T-cell (primary cell): ENCODE measurements at regions not wholly inside any gene's neighbourhood (a gene's known extent, or its start where the extent isn't known, plus 50 kb on each side); places are given as distances from the start of the nearest gene placed in this dataset.

Experiments used
- ATAC-seq, 4 experiments: fragments of 200-7000 bp in 3 of 4; fragments of 150-1000 bp in 1 of 4; cut with Tn5 transposase; replicated peaks in 1 of 4; 1 replicate in 3 of 4; 2 replicates in 1 of 4; pipeline ENCODE4 v1.10.0; 2021; ENCODE audit warnings: moderate library complexity in 3 of 4, mild to moderate bottlenecking in 2 of 4, moderate number of reproducible peaks in 1 of 4
- CTCF ChIA-PET, 2 donors: fragments of 300-600 bp; sonication (Branson Sonifier 250); formaldehyde crosslinking; loops; one replicate each; lab custom pipeline; 2022; ENCODE audit warnings: antibody characterized with exemption in 2 of 2; lab: Charles Lee
- POLR2A ChIA-PET, 2 donors: fragments of 300-600 bp; sonication (Branson Sonifier 250); formaldehyde crosslinking; loops; one replicate each; lab custom pipeline; 2022; ENCODE audit warnings: antibody characterized with exemption in 2 of 2; lab: Charles Lee
- DNase-seq, 35 experiments: peaks; one replicate each; pipeline versions ENCODE4 v3.0.0 to v3.0.0-alpha.2; 2013 to 2023
- H3K27ac ChIP-seq: one replicate; pipeline ENCODE4 v1.5.1; 2013; ENCODE audit warnings: low read length
- H3K27me3 ChIP-seq, 2 experiments: replicated peaks in 1 of 2; 1 replicate in 1 of 2; 2 replicates in 1 of 2; pipeline versions ENCODE4 v1.6.1 to v1.7.0; 2013; ENCODE audit warnings: low read length in 1 of 2, mixed read lengths in 1 of 2; ENCODE audit not compliant: control insufficient read depth in 2 of 2, insufficient read depth in 2 of 2; ENCODE audit errors: extremely low read depth in 1 of 2
- H3K36me3 ChIP-seq, 2 donors: 1 replicate in 1 of 2; 2 replicates in 1 of 2; pipeline versions ENCODE4 v1.6.1 to v1.7.0; 2013; ENCODE audit warnings: low read length in 1 of 2; ENCODE audit not compliant: control insufficient read depth in 2 of 2, insufficient read depth in 1 of 2; ENCODE audit errors: extremely low read depth in 1 of 2
- H3K4me1 ChIP-seq, 2 experiments: 1 replicate in 1 of 2; 2 replicates in 1 of 2; pipeline versions ENCODE4 v1.6.1 to v1.7.0; 2013; ENCODE audit warnings: low read length in 2 of 2, mixed read lengths in 1 of 2; ENCODE audit not compliant: insufficient read depth in 2 of 2, control insufficient read depth in 1 of 2; ENCODE audit errors: extremely low read depth in 1 of 2
- H3K4me3 ChIP-seq, 2 donors: 1 replicate in 1 of 2; 2 replicates in 1 of 2; pipeline versions ENCODE4 v1.5.1 to v1.7.0; 2013; ENCODE audit warnings: mild to moderate bottlenecking in 2 of 2, low read length in 1 of 2, moderate library complexity in 1 of 2; ENCODE audit not compliant: control insufficient read depth in 1 of 2; ENCODE audit errors: extremely low read depth in 1 of 2
- H3K9me3 ChIP-seq: 2 replicates; pipeline ENCODE4 v1.7.0; 2013
- H3K27ac Mint-ChIP-seq, 2 donors: one replicate each; pipeline ENCODE4 v1.8.0; 2020 to 2021; ENCODE audit warnings: mild to moderate bottlenecking in 2 of 2, mixed read lengths in 2 of 2
- H3K27me3 Mint-ChIP-seq, 2 donors: one replicate each; pipeline ENCODE4 v1.8.0; 2021 to 2022; ENCODE audit warnings: mixed read lengths in 2 of 2
- H3K36me3 Mint-ChIP-seq: one replicate; pipeline ENCODE4 v1.8.0; 2021; ENCODE audit warnings: mixed read lengths
- H3K4me1 Mint-ChIP-seq, 3 donors: one replicate each; pipeline ENCODE4 v1.8.0; 2020 to 2022; ENCODE audit warnings: mixed read lengths in 3 of 3, mild to moderate bottlenecking in 1 of 3
- H3K4me3 Mint-ChIP-seq, 3 donors: one replicate each; pipeline ENCODE4 v1.8.0; 2020 to 2022; ENCODE audit warnings: mild to moderate bottlenecking in 3 of 3, mixed read lengths in 3 of 3, moderate library complexity in 3 of 3
- H3K9me3 Mint-ChIP-seq, 3 donors: one replicate each; pipeline ENCODE4 v1.8.0; 2020 to 2022; ENCODE audit warnings: mixed read lengths in 3 of 3
- WGBS: methylation state at CpG from one replicate; pipeline ENCODE4 v1.1.5; 2013; ENCODE audit warnings: missing lambda C conversion rate; ENCODE audit not compliant: insufficient coverage; 5-methylcytosine and 5-hydroxymethylcytosine counted together

DNA sequence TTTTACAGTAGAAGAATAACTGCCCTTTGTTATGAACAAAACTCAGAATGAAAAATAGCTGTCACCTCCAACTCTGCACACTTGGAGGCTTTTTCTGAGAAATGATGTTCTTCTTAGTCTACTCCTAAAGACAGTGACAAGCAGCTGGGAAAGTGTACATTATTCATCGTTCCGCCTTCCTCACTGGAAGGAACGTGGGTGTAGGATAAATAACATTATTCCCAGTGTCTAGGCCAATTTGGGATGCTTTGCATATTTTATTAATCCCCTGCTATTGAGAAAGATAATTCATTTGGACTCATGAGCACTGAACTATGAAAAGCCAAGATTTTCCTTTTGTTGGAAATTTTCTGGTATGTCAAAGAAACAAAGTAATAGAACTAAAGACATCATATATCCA, 87.8 kb downstream of the VCX2 start:
- ChIA-PET CTCF (no interaction called here), POLR2A (no interaction called here)
- Histone ChIP-seq H3K4me1 (no peaks in the 10 kb centered on the region), H3K36me3 (no peaks in the 10 kb centered on the region), H3K27ac (no peak overlapping the region), H3K9me3 (no peaks in the 10 kb centered on the region), H3K27me3 (no peaks in the 10 kb centered on the region), H3K4me3 (no peak overlapping the region)
- Mint-ChIP-seq H3K27me3 (no peaks in the 10 kb centered on the region), H3K4me1 (no peaks in the 10 kb centered on the region), H3K4me3 (no peak overlapping the region), H3K9me3 (no peaks in the 10 kb centered on the region), H3K27ac (no peak overlapping the region), H3K36me3 (no peaks in the 10 kb centered on the region)
- ATAC-seq (no peak), DNase-seq (no peak)
- WGBS, result no CpG with 5 or more reads among the region's 3 CpGs

DNA sequence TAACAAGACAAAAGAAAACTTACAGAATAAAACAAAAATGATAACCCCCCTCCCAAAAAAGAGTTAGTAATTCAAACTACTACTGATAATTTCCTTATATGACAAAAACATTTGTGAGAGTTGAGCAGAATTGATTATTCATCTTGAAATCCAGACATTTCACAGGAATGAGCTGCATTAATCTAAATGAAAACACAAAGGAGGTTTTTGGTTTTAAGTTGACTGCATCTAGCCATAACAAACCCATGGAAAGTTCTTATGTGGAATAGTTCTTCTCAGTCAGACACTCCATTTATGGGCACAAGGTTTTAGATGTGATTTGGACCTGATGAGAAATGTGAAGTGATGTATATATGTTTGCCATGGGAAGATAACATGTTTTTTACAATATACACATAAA, 95.4 kb downstream of the VCX2 start:
- Mint-ChIP-seq H3K27ac (no peak overlapping the region), H3K9me3 (peaks cover 0 to 2% (median 0%) of the 10 kb centered on the region in 3 donors), H3K36me3 (no peaks in the 10 kb centered on the region), H3K4me3 (no peak overlapping the region), H3K27me3 (no peaks in the 10 kb centered on the region), H3K4me1 (no peaks in the 10 kb centered on the region)
- Histone ChIP-seq H3K27me3 (no peaks in the 10 kb centered on the region), H3K27ac (no peak overlapping the region), H3K4me3 (no peak overlapping the region), H3K36me3 (no peaks in the 10 kb centered on the region), H3K9me3 (no peaks in the 10 kb centered on the region), H3K4me1 (no peaks in the 10 kb centered on the region)
- CTCF ChIA-PET, result no interaction called here
- POLR2A ChIA-PET, result no interaction called here
- DNase-seq (no peak), ATAC-seq (no peak)

DNA sequence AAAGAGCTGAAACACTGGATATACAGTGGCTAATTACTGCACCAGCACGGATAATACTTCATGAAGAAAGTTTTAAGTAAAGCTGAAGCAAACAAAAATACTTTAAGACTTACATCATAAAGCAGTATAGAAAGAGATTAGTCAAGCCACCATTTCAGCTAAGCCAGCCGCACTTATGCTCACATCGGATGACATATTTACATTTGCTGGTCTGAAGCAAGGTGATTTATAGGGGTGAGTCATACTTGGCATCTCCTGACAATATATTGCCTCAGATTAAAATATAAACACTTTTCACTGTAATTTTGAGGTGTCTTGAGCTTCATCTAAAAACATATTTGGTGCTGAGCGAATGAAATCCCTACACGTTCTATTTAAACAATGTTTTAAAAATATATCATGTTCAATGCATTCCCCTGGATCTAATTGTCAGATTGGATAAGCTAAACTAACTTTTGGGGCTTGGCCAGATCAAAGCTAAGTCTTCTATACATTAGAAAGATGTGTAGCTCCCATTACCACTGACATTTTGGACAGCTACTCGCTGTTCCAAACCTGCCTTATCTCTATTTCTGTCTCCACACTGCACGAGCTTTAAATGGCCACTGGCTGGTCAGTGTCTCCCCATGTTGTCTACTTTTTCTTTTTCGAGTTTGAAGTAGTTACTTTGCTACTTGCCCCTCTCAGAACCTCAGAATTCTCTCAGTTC, 103.2 kb downstream of the VCX2 start:
- Mint-ChIP-seq H3K4me3 (no peak overlapping the region), H3K27me3 (no peaks in the 10 kb centered on the region), H3K9me3 (no peaks in the 10 kb centered on the region), H3K36me3 (no peaks in the 10 kb centered on the region), H3K4me1 (no peaks in the 10 kb centered on the region), H3K27ac (no peak overlapping the region)
- POLR2A ChIA-PET, result no interaction called here
- DNase-seq (no peak), ATAC-seq (no peak)
- Histone ChIP-seq H3K4me1 (no peaks in the 10 kb centered on the region), H3K36me3 (no peaks in the 10 kb centered on the region), H3K27ac (no peak overlapping the region), H3K27me3 (no peaks in the 10 kb centered on the region), H3K4me3 (no peak overlapping the region), H3K9me3 (no peaks in the 10 kb centered on the region)
- 60% methylated on average over 1 of the region's 8 CpGs for WGBS
- CTCF ChIA-PET, result no interaction called here

DNA sequence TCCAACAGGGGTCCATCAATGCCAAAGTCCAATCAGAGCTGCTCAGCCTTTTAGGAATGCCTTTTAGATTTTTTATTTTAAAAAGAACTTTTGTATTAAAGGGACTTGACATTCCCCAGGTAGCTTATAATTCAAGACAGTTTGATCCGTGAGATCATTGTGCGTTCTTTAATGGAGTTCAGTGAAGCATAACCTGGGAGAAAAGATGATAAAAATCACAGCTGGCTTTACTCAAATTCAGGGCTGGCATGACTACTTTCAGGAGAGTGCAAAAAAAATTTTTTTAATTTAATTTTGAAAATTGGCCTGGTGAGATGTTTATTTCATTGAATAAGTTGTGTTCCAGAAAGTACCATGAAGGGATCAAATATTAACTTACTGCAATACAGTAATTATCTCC, 118.2 kb downstream of the VCX2 start:
- no peaks in the 10 kb centered on the region for H3K27me3 ChIP-seq
- Mint-ChIP-seq H3K4me1 (no peaks in the 10 kb centered on the region), H3K27ac (no peak overlapping the region), H3K36me3 (no peaks in the 10 kb centered on the region), H3K9me3 (no peaks in the 10 kb centered on the region), H3K27me3 (no peaks in the 10 kb centered on the region), H3K4me3 (no peak overlapping the region)
- H3K27ac ChIP-seq, result no peak overlapping the region
- no peaks in the 10 kb centered on the region for H3K36me3 ChIP-seq
- DNase-seq (no peak), ATAC-seq (no peak)
- CTCF ChIA-PET, result no interaction called here
- H3K4me3 ChIP-seq, result no peak overlapping the region
- no CpG with 5 or more reads among the region's 2 CpGs for WGBS
- no peaks in the 10 kb centered on the region for H3K4me1 ChIP-seq
- POLR2A ChIA-PET, result no interaction called here
- H3K9me3 ChIP-seq, result no peaks in the 10 kb centered on the region

DNA sequence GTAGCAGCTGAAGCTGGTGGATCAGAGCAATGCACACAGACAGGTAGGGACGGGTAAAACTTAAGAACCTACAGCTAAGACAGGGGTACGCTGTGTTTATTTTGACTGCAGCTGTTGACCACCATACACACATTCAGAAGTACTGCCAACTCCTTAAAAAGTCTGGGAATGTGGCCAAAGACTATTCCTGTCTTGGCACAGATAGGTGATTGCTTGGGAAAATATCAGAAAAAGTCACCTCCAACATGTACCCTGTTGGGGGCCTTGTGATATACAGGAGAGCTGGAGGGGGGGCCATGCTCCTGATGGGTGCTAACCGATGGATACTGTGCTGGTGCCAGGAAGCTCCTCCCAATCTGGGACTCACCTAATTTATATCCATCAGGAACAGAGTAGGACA, 121.2 kb downstream of the VCX2 start:
- no peak for ATAC-seq

DNA sequence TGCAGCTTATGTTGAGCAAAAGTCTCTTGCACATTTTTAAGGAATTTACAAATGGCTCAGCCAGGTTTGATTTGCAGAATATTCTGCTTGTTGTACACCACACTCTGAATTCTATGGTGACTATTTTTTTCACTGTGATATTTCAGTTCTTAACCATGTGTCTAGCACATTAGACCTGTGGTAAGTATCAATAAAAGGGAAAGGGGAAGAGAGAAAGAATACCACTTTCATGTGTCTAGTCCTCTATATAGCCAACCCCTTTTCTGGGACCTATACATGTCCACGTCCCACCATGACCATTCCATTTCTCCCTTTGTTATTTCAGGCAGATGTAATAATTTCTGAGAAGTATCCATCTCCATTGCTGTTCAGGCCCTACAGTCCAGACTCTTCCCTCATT, 121.3 kb upstream of the PNPLA4 start:
- no peaks in the 10 kb centered on the region for H3K36me3 Mint-ChIP-seq
- H3K4me3 ChIP-seq, result no peak overlapping the region
- H3K27me3 ChIP-seq, result no peaks in the 10 kb centered on the region
- no peak overlapping the region for H3K27ac Mint-ChIP-seq
- H3K4me1 Mint-ChIP-seq, result no peaks in the 10 kb centered on the region
- no peak for DNase-seq
- no peaks in the 10 kb centered on the region for H3K4me1 ChIP-seq
- H3K4me3 Mint-ChIP-seq, result no peak overlapping the region
- no peak overlapping the region for H3K27ac ChIP-seq
- no peaks in the 10 kb centered on the region for H3K9me3 ChIP-seq
- POLR2A ChIA-PET, result no interaction called here
- no peaks in the 10 kb centered on the region for H3K36me3 ChIP-seq
- no peak for ATAC-seq
- H3K27me3 Mint-ChIP-seq, result no peaks in the 10 kb centered on the region
- no peaks in the 10 kb centered on the region for H3K9me3 Mint-ChIP-seq
- no CpG with 5 or more reads among the region's 1 CpG for WGBS
- CTCF ChIA-PET, result no interaction called here

More for the DNA sequence above, 121.2 kb downstream of the VCX2 start:
- no peak overlapping the region for H3K4me3 ChIP-seq
- no peak for DNase-seq
- Mint-ChIP-seq H3K27me3 (no peaks in the 10 kb centered on the region), H3K27ac (no peak overlapping the region), H3K4me1 (no peaks in the 10 kb centered on the region), H3K36me3 (no peaks in the 10 kb centered on the region), H3K4me3 (no peak overlapping the region), H3K9me3 (no peaks in the 10 kb centered on the region)
- H3K27ac ChIP-seq, result no peak overlapping the region
- no peaks in the 10 kb centered on the region for H3K27me3 ChIP-seq
- H3K36me3 ChIP-seq, result no peaks in the 10 kb centered on the region
- ChIA-PET POLR2A (no interaction called here), CTCF (no interaction called here)
- no CpG with 5 or more reads among the region's 3 CpGs for WGBS
- H3K4me1 ChIP-seq, result no peaks in the 10 kb centered on the region
- H3K9me3 ChIP-seq, result no peaks in the 10 kb centered on the region

DNA sequence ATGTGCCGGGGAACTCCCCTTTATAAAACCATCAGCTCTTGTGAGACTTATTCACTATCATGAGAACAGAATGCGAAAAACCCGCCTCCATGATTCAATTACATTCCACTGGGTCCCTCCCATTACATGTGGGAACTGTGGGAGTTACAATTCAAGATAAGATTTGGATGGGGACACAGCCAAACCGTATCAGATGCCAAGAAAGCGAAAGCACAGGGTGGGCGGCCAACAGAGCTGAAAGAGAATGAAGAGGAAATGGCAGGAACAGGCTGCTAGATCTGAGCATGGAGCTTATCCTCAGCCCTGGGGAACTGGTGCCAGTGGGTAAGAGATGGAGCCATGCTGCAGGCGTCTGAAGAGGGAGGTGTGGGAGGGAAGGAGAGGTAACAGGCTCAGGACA, 117.7 kb upstream of the PNPLA4 start:
- Mint-ChIP-seq H3K4me3 (no peak overlapping the region), H3K9me3 (no peaks in the 10 kb centered on the region), H3K27me3 (no peaks in the 10 kb centered on the region), H3K27ac (no peak overlapping the region), H3K36me3 (no peaks in the 10 kb centered on the region), H3K4me1 (no peaks in the 10 kb centered on the region)
- ChIA-PET CTCF (no interaction called here), POLR2A (no interaction called here)
- no peaks in the 10 kb centered on the region for H3K27me3 ChIP-seq
- no peaks in the 10 kb centered on the region for H3K4me1 ChIP-seq
- H3K9me3 ChIP-seq, result no peaks in the 10 kb centered on the region
- no peaks in the 10 kb centered on the region for H3K36me3 ChIP-seq
- 81% methylated on average over 3 of the region's 7 CpGs for WGBS
- H3K27ac ChIP-seq, result no peak overlapping the region
- ATAC-seq, result no peak
- no peak for DNase-seq
- H3K4me3 ChIP-seq, result no peak overlapping the region
